ENCODE measurements at regions not wholly inside any gene's neighbourhood (a gene's known extent, or its start where the extent isn't known, plus 50 kb on each side); places are given as distances from the start of the nearest gene placed in this dataset.

- H3K27ac Mint-ChIP-seq = no peak overlapping the region
- Histone ChIP-seq H2BK120ac (ENCODE audit: low read depth, low read length, poor library complexity, severe bottlenecking) (no peak overlapping the region), H3K79me2 (ENCODE audit: insufficient read depth, low read length) (no peaks in the 10 kb centered on the region), H3K27ac (ENCODE audit: insufficient read length, low read depth, low read length) (no peak overlapping the region), H2BK5ac (ENCODE audit: insufficient read length, low read length) (no peak overlapping the region), H2BK12ac (ENCODE audit: insufficient read length, low read depth, low read length) (no peak overlapping the region), H3K14ac (ENCODE audit: insufficient read depth, low read length) (no peak overlapping the region), H3K9me3 (ENCODE audit: control insufficient read depth, low read depth, low read length) (no peaks in the 10 kb centered on the region), H2BK15ac (ENCODE audit: low read depth, low read length) (no peak overlapping the region), H2BK20ac (ENCODE audit: low read depth, low read length, poor library complexity, severe bottlenecking) (no peak overlapping the region), H4K20me1 (ENCODE audit: control insufficient read depth, insufficient read depth, insufficient read length) (no peaks in the 10 kb centered on the region), H3K23me2 (ENCODE audit: insufficient read length, low read depth, low read length, poor library complexity, severe bottlenecking) (no peaks in the 10 kb centered on the region), H3K56ac (ENCODE audit: insufficient read length, low read depth, low read length) (no peak overlapping the region), H4K8ac (replicated peaks; ENCODE audit: insufficient read length, low read depth, low read length) (no peak overlapping the region), H3K23ac (ENCODE audit: insufficient read length, low read depth, low read length) (no peak overlapping the region), H4K5ac (ENCODE audit: insufficient read length, low read depth, low read length) (no peak overlapping the region), H2AK5ac (ENCODE audit: insufficient read length, low read length) (no peak overlapping the region), H3K79me1 (ENCODE audit: insufficient read depth, low read depth, low read length, poor library complexity, severe bottlenecking) (no peaks in the 10 kb centered on the region), H3K4me2 (ENCODE audit: insufficient read depth, insufficient read length, low read length) (no peak overlapping the region), H3K4ac (ENCODE audit: low read depth, low read length) (no peak overlapping the region), H4K91ac (ENCODE audit: insufficient read length, low read depth, low read length) (no peak overlapping the region), H3K18ac (ENCODE audit: insufficient read length, low read depth, low read length) (no peak overlapping the region), H3K9ac (ENCODE audit: extremely low read depth, insufficient read length, low read length) (no peak overlapping the region), H3T11ph (ENCODE audit: low read length) (no peak overlapping the region), H3K4me1 (ENCODE audit: insufficient read depth, low read length) (peaks cover 26% of the 10 kb centered on the region), H2AFZ (ENCODE audit: low read length) (no peak overlapping the region), H3K27me3 (ENCODE audit: insufficient read depth, low read length) (no peaks in the 10 kb centered on the region)
- no CpG with 5 or more reads among the region's 2 CpGs for WGBS (ENCODE audit: extremely low coverage, insufficient read length, low lambda C conversion rate)
- TF ChIP-seq CTCF (conservative IDR thresholded peaks at IDR 0.05) = no peak
- H3K9me3 Mint-ChIP-seq = peaks cover 12% of the 10 kb centered on the region in 2 experiments; a peak in 4 of 5 replicates
- no peak overlapping the region for H3K4me3 Mint-ChIP-seq
- H3K4me1 Mint-ChIP-seq = peaks cover 54 to 55% of the 10 kb centered on the region in 2 experiments
- H3K27me3 Mint-ChIP-seq (ENCODE audit: low read depth) = peaks cover 3% of the 10 kb centered on the region
- H3K36me3 Mint-ChIP-seq (ENCODE audit: insufficient read depth in 1 of 3, low read depth in 3 of 3) = peaks cover 0 to 18% (median 5%) of the 10 kb centered on the region in 3 experiments; a peak in 5 of 7 replicates
- DNase-seq = no peak
Measured at GRCh38 chr10:131004276-131004675, 307.2 kb downstream of the TCERG1L start.

Data from H9 (cell line).